ENCODE measurements at regions not wholly inside any gene's neighbourhood (a gene's known extent, or its start where the extent isn't known, plus 50 kb on each side); places are given as distances from the start of the nearest gene placed in this dataset.

GRCh38 chr3:135636596-135636995, 328.9 kb upstream of the PPP2R3A start:
- TF ChIP-seq CTCF (IDR thresholded peaks at IDR 0.05; ENCODE audit: low read depth, low read length), result no peak
- Histone ChIP-seq H3K27me3 (no peaks in the 10 kb centered on the region), H3K4me3 (ENCODE audit: low read depth, low read length) (no peak overlapping the region), H3K4me1 (no peaks in the 10 kb centered on the region), H3K9me3 (no peaks in the 10 kb centered on the region), H3K36me3 (no peaks in the 10 kb centered on the region)
- no peak for DNase-seq

DNA sequence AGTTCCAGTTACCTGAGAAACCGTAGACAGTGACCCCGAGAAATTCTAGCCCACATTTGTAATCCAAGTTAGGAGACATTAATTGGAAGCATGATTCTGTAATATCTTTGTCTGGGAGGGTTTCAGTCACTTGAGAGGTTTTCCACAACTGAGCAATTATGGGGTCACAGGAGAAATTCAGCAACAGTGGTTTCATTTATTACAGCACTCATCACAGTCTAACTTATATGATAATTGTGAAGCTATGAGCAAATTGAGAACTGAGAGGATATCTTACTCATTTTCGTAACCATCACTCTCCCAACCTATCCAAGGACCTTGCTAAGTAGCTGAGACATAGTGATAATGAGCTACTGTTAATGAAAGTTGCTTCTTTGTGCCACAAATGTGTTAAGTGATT, 328.5 kb upstream of the PPP2R3A start:
- TF ChIP-seq CTCF (IDR thresholded peaks at IDR 0.05; ENCODE audit: low read depth, low read length), result no peak
- DNase-seq, result no peak
- H3K36me3 ChIP-seq, result no peaks in the 10 kb centered on the region
- H3K9me3 ChIP-seq, result no peaks in the 10 kb centered on the region
- no peaks in the 10 kb centered on the region for H3K4me1 ChIP-seq
- H3K4me3 ChIP-seq (ENCODE audit: low read depth, low read length), result no peak overlapping the region
- H3K27me3 ChIP-seq, result no peaks in the 10 kb centered on the region

DNA sequence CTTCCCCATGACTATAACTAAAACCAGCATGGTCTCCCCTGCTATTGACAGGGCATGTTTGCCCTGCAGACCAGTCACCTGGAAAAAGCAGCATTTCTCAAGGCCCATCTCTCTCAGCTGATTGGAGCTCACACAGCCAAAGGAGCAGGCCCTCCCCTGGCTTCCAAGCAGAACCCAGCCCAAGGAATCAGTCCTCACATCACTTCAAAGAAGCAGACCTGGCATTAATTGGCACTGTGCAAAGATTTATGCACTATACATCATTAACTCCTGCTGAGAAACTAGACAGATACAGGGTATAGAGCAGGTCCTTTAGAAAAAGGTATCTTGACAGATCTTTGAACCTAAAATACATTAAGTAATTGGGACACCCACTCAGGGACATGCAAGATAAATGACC, 323.8 kb upstream of the PPP2R3A start:
- no peak for DNase-seq
- Histone ChIP-seq H3K4me3 (ENCODE audit: low read depth, low read length) (no peak overlapping the region), H3K4me1 (no peaks in the 10 kb centered on the region), H3K27me3 (no peaks in the 10 kb centered on the region), H3K36me3 (no peaks in the 10 kb centered on the region), H3K9me3 (no peaks in the 10 kb centered on the region)
- TF ChIP-seq CTCF (IDR thresholded peaks at IDR 0.05; ENCODE audit: low read depth, low read length), result no peak

DNA sequence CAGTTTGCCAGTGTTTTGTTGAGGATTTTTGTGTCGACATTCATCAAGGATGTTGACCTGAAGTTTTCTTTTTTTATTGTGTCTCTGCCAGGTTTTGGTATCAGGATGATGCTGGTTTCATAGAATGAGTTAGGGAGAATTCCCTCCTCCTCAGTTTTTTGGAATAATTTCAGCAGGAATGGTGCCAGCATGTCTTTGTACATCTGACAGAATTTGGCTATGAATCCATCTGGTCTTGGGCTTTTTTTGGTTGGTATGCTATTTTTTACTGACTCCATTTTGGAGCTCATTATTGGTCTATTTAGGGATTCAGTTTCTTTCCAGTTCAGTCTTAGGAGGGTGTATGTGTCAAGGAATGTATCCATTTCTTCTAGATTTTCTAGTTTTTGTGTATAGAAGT, 320.0 kb upstream of the PPP2R3A start:
- Histone ChIP-seq H3K27me3 (no peaks in the 10 kb centered on the region), H3K4me1 (no peaks in the 10 kb centered on the region), H3K4me3 (ENCODE audit: low read depth, low read length) (no peak overlapping the region), H3K9me3 (no peaks in the 10 kb centered on the region), H3K36me3 (no peaks in the 10 kb centered on the region)
- no peak for TF ChIP-seq CTCF (IDR thresholded peaks at IDR 0.05; ENCODE audit: low read depth, low read length)
- DNase-seq, result no peak

- Histone ChIP-seq H3K9me3 (no peaks in the 10 kb centered on the region), H3K4me1 (no peaks in the 10 kb centered on the region), H3K36me3 (no peaks in the 10 kb centered on the region), H3K4me3 (ENCODE audit: low read depth, low read length) (no peak overlapping the region), H3K27me3 (no peaks in the 10 kb centered on the region)
- TF ChIP-seq CTCF (IDR thresholded peaks at IDR 0.05; ENCODE audit: low read depth, low read length), result no peak
- DNase-seq, result no peak
Measured at GRCh38 chr3:135646873-135647272, 318.7 kb upstream of the PPP2R3A start.

- Histone ChIP-seq H3K27me3 (no peaks in the 10 kb centered on the region), H3K4me3 (ENCODE audit: low read depth, low read length) (no peak overlapping the region), H3K4me1 (no peaks in the 10 kb centered on the region), H3K36me3 (no peaks in the 10 kb centered on the region), H3K9me3 (no peaks in the 10 kb centered on the region)
- TF ChIP-seq CTCF (IDR thresholded peaks at IDR 0.05; ENCODE audit: low read depth, low read length), result no peak
- no peak for DNase-seq
Measured at GRCh38 chr3:135649361-135649760, 316.2 kb upstream of the PPP2R3A start.
